ENCODE measurements at regions not wholly inside any gene's neighbourhood (a gene's known extent, or its start where the extent isn't known, plus 50 kb on each side); places are given as distances from the start of the nearest gene placed in this dataset.

DNA sequence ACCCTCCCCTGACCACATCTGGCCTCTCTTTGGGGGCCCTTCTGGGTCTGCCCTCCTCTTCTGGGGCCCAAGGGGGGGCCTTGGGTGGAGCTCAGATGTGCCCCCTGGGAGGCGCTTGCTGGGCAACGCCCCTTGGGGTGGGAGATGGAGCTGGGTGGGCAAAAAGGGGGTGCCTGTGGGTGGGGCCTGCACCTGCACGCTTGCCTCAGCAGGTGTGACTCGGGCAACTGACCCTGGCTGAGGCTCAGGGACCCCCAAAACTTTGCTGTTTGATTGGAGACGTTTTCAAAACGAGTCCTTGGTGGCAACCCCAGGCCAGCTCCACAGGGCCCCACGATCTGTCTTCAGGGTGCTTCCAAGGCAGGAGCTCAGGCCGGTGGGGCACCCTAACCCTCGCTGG is 105.3 kb downstream of the SIK1 start:
- Histone ChIP-seq H3K36me3 (ENCODE audit: insufficient read depth, low read length) (no peaks in the 10 kb centered on the region), H3K9me3 (ENCODE audit: insufficient read depth, low read depth, low read length) (peaks cover 4% of the 10 kb centered on the region; the same call in 1 of the 2 replicates), H3K4me3 (ENCODE audit: low read length) (no peak overlapping the region), H3K4me1 (ENCODE audit: insufficient read depth, low read length) (no peaks in the 10 kb centered on the region), H3K27ac (ENCODE audit: low read depth, low read length) (no peak overlapping the region), H3K27me3 (ENCODE audit: insufficient read depth, low read length) (no peaks in the 10 kb centered on the region), H3K9ac (ENCODE audit: low read depth, low read length) (no peak overlapping the region)
- 92% methylated on average over 9 of the region's 9 CpGs for WGBS

DNA sequence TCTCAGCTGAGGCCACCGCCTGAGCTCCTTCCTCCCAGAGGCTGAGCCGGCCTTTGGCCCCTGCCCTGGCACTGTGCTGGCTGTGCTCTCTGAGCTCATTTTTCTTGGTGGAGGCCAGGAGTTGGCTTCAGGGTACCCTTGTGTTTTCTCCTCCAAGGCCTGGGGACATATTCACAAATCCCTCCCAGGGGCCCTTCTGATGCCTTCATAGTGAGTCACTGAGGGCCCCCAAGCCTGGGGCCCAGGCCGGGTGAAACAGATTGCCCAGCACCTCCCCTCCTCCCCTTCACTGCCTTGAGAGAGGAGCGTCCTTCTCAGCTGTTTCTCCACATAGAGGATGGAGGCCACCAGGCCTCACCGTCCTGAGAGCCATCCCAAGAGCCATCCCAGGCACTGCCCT is 105.8 kb downstream of the SIK1 start:
- 88% methylated on average over 5 of the region's 5 CpGs for WGBS
- H3K9me3 ChIP-seq (ENCODE audit: insufficient read depth, low read depth, low read length) = peaks cover 4% of the 10 kb centered on the region; the same call in 1 of the 2 replicates

DNA sequence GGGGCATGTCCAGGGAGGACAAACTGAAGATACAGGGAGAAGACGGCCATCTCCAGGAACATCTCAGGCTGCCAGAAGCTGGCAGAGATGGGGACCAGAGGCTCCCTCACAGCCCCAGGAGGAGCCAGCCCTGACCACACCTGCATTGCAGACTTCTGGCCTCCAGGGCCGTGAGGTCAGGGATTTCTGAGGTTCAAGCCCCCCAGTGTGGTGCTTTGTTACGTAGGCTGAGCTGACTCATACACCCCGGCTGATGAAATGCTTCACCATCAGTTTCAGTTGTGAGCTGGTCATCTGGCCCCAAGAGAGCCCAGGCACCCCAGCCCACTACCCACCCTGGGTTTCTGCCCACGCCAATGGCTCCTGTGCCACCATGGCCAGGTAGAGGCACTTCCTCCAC is 106.4 kb downstream of the SIK1 start:
- H3K36me3 ChIP-seq (ENCODE audit: insufficient read depth, low read length) = no peaks in the 10 kb centered on the region
- H3K9ac ChIP-seq (ENCODE audit: low read depth, low read length) = no peak overlapping the region
- no peaks in the 10 kb centered on the region for H3K27me3 ChIP-seq (ENCODE audit: insufficient read depth, low read length)
- WGBS = 93% methylated on average over 5 of the region's 5 CpGs
- H3K9me3 ChIP-seq (ENCODE audit: insufficient read depth, low read depth, low read length) = peaks cover 4% of the 10 kb centered on the region; the same call in 1 of the 2 replicates
- no peak overlapping the region for H3K27ac ChIP-seq (ENCODE audit: low read depth, low read length)
- H3K4me1 ChIP-seq (ENCODE audit: insufficient read depth, low read length) = no peaks in the 10 kb centered on the region
- H3K4me3 ChIP-seq (ENCODE audit: low read length) = no peak overlapping the region

More for the DNA sequence above, 105.8 kb downstream of the SIK1 start:
- Histone ChIP-seq H3K4me3 (ENCODE audit: low read length) (no peak overlapping the region), H3K9ac (ENCODE audit: low read depth, low read length) (no peak overlapping the region), H3K27ac (ENCODE audit: low read depth, low read length) (no peak overlapping the region), H3K4me1 (ENCODE audit: insufficient read depth, low read length) (no peaks in the 10 kb centered on the region), H3K36me3 (ENCODE audit: insufficient read depth, low read length) (no peaks in the 10 kb centered on the region), H3K27me3 (ENCODE audit: insufficient read depth, low read length) (no peaks in the 10 kb centered on the region)

DNA sequence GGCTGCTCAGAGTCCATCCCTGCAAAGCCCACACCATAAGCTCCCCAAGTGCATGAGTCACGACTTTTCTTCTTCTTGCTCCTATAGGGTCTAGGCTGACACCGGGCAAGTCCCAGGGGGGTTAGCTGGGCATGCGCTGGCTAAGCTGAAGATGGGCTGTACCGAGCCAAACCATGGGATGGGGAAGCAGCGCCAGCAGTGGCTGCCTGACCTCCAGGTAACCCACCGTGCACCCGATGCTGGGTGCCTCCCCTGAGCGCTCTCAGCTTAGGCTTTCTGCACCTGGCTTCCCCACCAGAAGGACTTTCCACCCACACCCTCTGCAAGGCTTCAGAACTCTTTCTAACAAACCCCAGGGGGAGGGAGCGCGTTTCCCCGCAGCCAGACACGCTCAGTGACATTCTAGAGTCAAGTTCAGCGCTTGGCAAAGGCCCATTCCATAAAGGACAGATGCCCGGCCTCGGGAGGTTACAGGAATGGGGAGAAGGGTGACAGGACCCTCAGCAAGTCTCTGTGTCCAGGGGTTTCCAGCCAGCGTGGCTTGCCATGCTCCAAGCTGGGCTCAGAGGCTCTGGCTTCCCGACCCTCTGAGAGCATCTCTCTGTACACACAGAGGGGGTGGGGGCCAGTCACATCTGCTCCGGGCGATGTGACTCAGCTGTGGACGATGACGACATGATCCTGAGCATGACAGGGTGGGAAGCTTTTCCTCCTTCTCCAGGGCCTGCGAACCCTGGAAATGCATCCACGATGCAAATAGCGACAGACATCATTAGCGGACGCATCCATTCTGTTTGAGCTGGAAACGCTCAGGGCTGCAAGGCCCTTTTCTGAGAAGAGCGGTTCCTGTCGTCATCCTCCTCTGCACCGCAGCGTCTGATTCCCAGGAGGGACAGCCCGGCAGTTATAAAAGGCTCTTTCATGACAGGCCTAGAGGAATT is 107.8 kb downstream of the SIK1 start:
- no peak overlapping the region for H3K27ac ChIP-seq (ENCODE audit: low read depth, low read length)
- no peak overlapping the region for H3K4me3 ChIP-seq (ENCODE audit: low read length)
- H3K4me1 ChIP-seq (ENCODE audit: insufficient read depth, low read length) = no peaks in the 10 kb centered on the region
- H3K27me3 ChIP-seq (ENCODE audit: insufficient read depth, low read length) = no peaks in the 10 kb centered on the region
- H3K9me3 ChIP-seq (ENCODE audit: insufficient read depth, low read depth, low read length) = peaks cover 4% of the 10 kb centered on the region; the same call in 1 of the 2 replicates
- WGBS = 85% methylated on average over 32 of the region's 32 CpGs
- no peaks in the 10 kb centered on the region for H3K36me3 ChIP-seq (ENCODE audit: insufficient read depth, low read length)
- no peak overlapping the region for H3K9ac ChIP-seq (ENCODE audit: low read depth, low read length)

DNA sequence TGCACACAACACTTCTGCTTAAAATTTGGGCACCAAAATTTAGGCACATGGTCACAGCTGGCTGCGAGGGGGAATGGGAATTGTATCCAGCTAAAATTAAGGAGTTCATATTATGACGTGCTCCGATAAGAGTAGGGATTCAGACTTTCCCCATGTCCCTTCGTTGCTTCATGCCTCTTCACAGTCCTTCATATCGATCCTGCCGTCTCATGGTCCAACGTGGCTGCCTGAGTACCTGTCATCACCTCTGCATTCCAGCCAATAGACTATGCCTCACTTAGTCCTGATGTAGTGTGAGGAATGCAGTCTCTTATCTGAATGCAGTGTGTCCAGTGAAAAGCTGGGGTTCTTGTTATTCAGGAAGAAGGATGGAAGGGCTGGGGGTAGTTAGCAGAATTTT is 108.6 kb downstream of the SIK1 start:
- Histone ChIP-seq H3K4me1 (ENCODE audit: insufficient read depth, low read length) (peaks cover 2% of the 10 kb centered on the region; the same call in 1 of the 2 replicates), H3K9ac (ENCODE audit: low read depth, low read length) (no peak overlapping the region), H3K27me3 (ENCODE audit: insufficient read depth, low read length) (no peaks in the 10 kb centered on the region), H3K27ac (ENCODE audit: low read depth, low read length) (no peak overlapping the region), H3K4me3 (ENCODE audit: low read length) (no peak overlapping the region), H3K9me3 (ENCODE audit: insufficient read depth, low read depth, low read length) (peaks cover 4% of the 10 kb centered on the region; the same call in 1 of the 2 replicates), H3K36me3 (ENCODE audit: insufficient read depth, low read length) (no peaks in the 10 kb centered on the region)
- WGBS = 95% methylated on average over 7 of the region's 7 CpGs

DNA sequence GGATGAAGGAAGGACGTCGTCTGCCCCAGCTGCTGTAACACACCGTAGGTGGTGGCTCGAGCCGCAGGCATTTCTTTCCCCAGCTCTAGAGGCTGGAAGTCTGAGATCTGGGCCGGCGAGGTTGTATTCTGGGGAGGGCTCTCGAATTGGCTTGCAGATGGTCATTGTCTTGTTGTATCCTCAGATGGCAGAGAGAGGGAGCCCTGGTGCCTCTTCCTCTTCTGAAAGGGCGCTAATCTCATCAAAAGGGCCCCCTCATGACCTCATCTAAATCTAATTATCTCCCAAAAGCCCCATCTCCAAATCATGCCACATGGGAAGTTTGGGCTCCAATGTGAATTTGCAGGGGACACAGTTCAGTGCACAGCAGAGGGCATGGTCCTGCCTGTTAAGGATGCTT is 109.0 kb downstream of the SIK1 start:
- H3K27me3 ChIP-seq (ENCODE audit: insufficient read depth, low read length) = no peaks in the 10 kb centered on the region
- WGBS = 84% methylated on average over 9 of the region's 9 CpGs

DNA sequence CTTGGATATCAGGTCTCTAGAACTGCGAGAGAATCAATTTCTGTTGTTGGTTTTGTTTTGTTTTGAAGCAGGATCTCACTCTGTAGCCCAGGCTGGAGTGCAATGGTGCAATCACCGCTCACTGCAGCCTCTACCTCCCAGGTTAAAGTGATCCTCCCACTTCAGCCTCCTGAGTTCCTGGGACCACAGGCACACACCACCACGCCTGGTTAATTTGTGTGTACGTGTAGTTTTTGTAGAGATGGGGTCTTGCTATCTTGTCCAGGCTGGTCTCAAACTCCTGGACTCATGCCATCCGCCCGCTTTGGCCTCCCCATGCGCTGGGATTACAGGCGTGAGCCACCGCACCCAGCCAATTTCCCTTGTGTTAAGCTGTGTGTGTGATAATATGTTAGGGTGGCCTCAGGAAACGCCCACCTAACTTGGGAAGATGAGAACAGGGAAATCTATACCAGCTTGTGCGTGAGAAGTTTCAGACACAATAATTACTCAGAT is 109.6 kb downstream of the SIK1 start:
- peaks cover 4% of the 10 kb centered on the region; the same call in 1 of the 2 replicates for H3K9me3 ChIP-seq (ENCODE audit: insufficient read depth, low read depth, low read length)
- H3K36me3 ChIP-seq (ENCODE audit: insufficient read depth, low read length) = no peaks in the 10 kb centered on the region

More for the DNA sequence above, 109.0 kb downstream of the SIK1 start:
- H3K36me3 ChIP-seq (ENCODE audit: insufficient read depth, low read length) = no peaks in the 10 kb centered on the region
- H3K9me3 ChIP-seq (ENCODE audit: insufficient read depth, low read depth, low read length) = peaks cover 4% of the 10 kb centered on the region; the same call in 1 of the 2 replicates
- H3K9ac ChIP-seq (ENCODE audit: low read depth, low read length) = no peak overlapping the region
- H3K4me3 ChIP-seq (ENCODE audit: low read length) = no peak overlapping the region
- H3K4me1 ChIP-seq (ENCODE audit: insufficient read depth, low read length) = peaks cover 4% of the 10 kb centered on the region; the same call in 1 of the 2 replicates
- no peak overlapping the region for H3K27ac ChIP-seq (ENCODE audit: low read depth, low read length)

DNA sequence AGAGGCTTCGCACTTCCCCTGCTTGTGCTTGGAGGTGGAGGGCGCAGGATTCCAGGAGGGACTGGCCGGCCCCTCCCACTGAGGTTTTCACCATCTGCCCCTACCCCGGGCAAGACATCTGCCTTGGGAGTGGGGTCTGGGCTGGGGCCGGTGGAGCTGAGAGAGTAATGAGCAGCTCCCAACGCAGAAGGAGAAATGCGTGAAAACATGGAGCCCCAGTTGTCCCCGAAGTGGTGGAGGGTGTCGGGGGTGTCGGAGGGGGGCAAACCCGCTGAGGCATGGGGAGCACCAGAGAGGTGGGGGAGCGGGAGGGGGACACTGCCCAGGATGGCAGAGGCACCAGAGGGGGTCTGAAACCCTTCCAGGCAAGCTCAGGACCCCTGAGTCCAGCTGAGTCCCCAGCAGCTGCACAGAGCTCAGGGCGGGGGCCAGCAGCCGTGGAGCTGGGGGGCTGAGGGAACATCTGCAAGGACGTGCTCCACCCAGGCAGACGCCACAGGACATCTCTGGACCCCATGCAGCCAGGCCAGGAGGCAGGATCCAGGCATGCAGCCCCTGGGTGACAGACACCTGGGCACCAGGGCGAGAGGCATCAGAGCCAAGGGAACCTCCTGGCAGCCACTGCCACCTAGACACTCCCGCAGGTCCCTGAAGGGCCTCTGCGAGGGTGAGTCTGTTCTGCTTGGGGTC is 110.6 kb downstream of the SIK1 start:
- Histone ChIP-seq H3K36me3 (ENCODE audit: insufficient read depth, low read length) (no peaks in the 10 kb centered on the region), H3K9ac (ENCODE audit: low read depth, low read length) (no peak overlapping the region), H3K4me1 (ENCODE audit: insufficient read depth, low read length) (peaks cover 11% of the 10 kb centered on the region), H3K27me3 (ENCODE audit: insufficient read depth, low read length) (no peaks in the 10 kb centered on the region), H3K4me3 (ENCODE audit: low read length) (no peak overlapping the region), H3K9me3 (ENCODE audit: insufficient read depth, low read depth, low read length) (peaks cover 4% of the 10 kb centered on the region; the same call in 1 of the 2 replicates), H3K27ac (ENCODE audit: low read depth, low read length) (no peak overlapping the region)
- WGBS = 93% methylated on average over 19 of the region's 19 CpGs

More for the DNA sequence above, 109.6 kb downstream of the SIK1 start:
- peaks cover 6% of the 10 kb centered on the region for H3K4me1 ChIP-seq (ENCODE audit: insufficient read depth, low read length)
- no peak overlapping the region for H3K4me3 ChIP-seq (ENCODE audit: low read length)
- H3K27me3 ChIP-seq (ENCODE audit: insufficient read depth, low read length) = no peaks in the 10 kb centered on the region
- 94% methylated on average over 11 of the region's 11 CpGs for WGBS
- no peak overlapping the region for H3K9ac ChIP-seq (ENCODE audit: low read depth, low read length)
- no peak overlapping the region for H3K27ac ChIP-seq (ENCODE audit: low read depth, low read length)

DNA sequence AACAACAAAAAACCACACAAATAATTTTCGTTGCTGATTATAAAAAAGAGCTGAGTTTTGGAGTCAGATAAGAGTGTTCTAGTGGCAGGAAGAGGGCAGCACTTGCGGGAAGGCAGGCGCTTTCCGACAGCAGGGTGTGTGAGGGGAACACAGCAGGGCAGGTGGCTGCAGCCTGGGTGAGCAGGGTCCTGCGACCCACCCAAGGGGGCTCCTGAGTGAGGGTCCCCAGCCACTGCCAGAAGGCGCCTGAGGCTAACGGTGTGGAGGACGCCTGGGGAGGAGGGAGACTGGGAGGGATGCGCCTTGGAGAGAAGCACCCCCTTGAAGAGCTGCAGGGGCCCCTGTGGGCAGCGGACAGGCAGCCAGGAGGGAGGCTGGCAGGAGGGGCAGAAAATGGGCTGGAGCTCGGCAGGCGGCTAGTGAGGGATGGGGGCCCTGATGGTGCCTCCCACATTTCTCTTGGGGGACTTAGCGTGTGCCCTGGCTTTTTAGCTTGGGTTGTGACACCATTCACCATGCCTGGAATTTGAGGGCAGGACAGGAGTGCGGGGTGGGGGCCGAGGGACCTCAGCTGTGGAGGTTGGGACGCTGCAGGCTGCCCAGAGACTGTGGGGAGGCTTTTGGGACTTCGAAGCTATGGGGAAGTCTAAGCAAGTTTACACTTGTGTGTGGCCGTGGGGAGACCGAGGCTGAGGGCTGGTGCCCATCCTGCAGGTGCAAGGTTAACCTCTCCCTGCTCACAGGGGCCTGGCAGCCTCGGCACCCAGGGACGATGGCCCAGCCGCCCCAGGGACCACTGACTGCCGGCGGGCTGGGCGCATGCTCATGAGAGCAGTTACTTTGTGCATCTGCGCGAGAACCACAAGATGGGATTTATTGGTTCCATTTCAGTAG is 111.4 kb downstream of the SIK1 start:
- Histone ChIP-seq H3K27ac (ENCODE audit: low read depth, low read length) (no peak overlapping the region), H3K9me3 (ENCODE audit: insufficient read depth, low read depth, low read length) (peaks cover 4% of the 10 kb centered on the region; the same call in 1 of the 2 replicates), H3K4me3 (ENCODE audit: low read length) (no peak overlapping the region), H3K27me3 (ENCODE audit: insufficient read depth, low read length) (no peaks in the 10 kb centered on the region), H3K4me1 (ENCODE audit: insufficient read depth, low read length) (peaks cover 11% of the 10 kb centered on the region), H3K36me3 (ENCODE audit: insufficient read depth, low read length) (no peaks in the 10 kb centered on the region), H3K9ac (ENCODE audit: low read depth, low read length) (no peak overlapping the region)
- 89% methylated on average over 27 of the region's 27 CpGs for WGBS

DNA sequence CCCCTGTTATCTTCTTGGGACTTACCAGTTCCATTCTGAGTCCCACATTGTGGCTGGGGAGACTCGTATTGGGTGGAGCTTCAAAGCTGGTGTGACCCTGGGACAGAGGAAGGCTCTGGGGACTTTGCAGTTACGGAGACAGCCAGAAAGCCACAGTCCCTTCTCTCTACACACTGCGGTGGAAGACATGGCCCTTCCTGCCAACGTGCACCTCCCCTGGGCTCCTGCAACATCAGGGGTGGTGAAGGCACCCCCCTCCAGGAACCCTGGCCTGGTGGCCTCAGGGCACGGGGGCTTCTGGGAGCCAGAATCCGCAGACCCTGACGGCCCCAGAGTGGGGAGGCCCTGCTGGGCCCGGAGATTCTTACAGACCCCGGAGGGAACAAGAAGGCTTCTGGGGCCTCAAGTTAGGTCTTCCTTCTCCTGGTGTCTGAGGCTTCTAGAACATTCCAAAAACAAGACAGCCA is 113.0 kb downstream of the SIK1 start:
- 87% methylated on average over 9 of the region's 9 CpGs for WGBS
- Histone ChIP-seq H3K9ac (ENCODE audit: low read depth, low read length) (no peak overlapping the region), H3K4me1 (ENCODE audit: insufficient read depth, low read length) (peaks cover 11% of the 10 kb centered on the region), H3K9me3 (ENCODE audit: insufficient read depth, low read depth, low read length) (peaks cover 4% of the 10 kb centered on the region; the same call in 1 of the 2 replicates), H3K27ac (ENCODE audit: low read depth, low read length) (no peak overlapping the region), H3K4me3 (ENCODE audit: low read length) (no peak overlapping the region), H3K36me3 (ENCODE audit: insufficient read depth, low read length) (no peaks in the 10 kb centered on the region), H3K27me3 (ENCODE audit: insufficient read depth, low read length) (no peaks in the 10 kb centered on the region)
